Esophagus squamous epithelium (tissue), 4 donors: ENCODE measurements at regions not wholly inside any gene's neighbourhood (a gene's known extent, or its start where the extent isn't known, plus 50 kb on each side); places are given as distances from the start of the nearest gene placed in this dataset.

Source experiments
- CTCF ChIP-seq, 6 experiments: fragments of 450-650 bp in 4 of 6; fragments of 200-600 bp in 2 of 6; sonication (generic) in 2 of 6; IDR thresholded peaks; one replicate each; pipeline ENCODE4 v1.5.1; 2016 to 2019; ENCODE audit warnings: antibody characterized with exemption in 6 of 6, mild to moderate bottlenecking in 4 of 6, moderate library complexity in 4 of 6
- POLR2A ChIP-seq, 4 donors: fragments of 450-650 bp; IDR thresholded peaks; one replicate each; pipeline ENCODE4 v1.6.1; 2017; ENCODE audit warnings: antibody characterized with exemption in 4 of 4, mild to moderate bottlenecking in 4 of 4, moderate library complexity in 3 of 4

GRCh38 chr3:180829409-180830405 lies 82.8 kb upstream of the FXR1 start:
- TF ChIP-seq POLR2A (IDR thresholded peaks at IDR 0.05) (no peak), CTCF (IDR thresholded peaks at IDR 0.05) (no peak)
